Esophagus squamous epithelium (tissue), 5 donors: ENCODE measurements at regions not wholly inside any gene's neighbourhood (a gene's known extent, or its start where the extent isn't known, plus 50 kb on each side); places are given as distances from the start of the nearest gene placed in this dataset.
A peak's percentile ranks its signal among the peaks of the same experiment; 100 is the strongest.
"Not testable (repeated sequence)": the region's sequence is repeated elsewhere in the genome, so short reads cannot be mapped to it uniquely, and the experiment has no call there.

Source experiments
- DNase-seq: peaks from one replicate; lab custom pipeline; 2025; lab: John Stamatoyannopoulos, UW
- H3K27ac ChIP-seq, 4 donors: fragments of 200-600 bp; sonication (generic); one replicate each; pipeline ENCODE4 v1.5.1; 2016 to 2019; ENCODE audit warnings: mild to moderate bottlenecking in 1 of 4
- H3K27me3 ChIP-seq, 4 donors: fragments of 200-600 bp; sonication (generic); 1 replicate in 3 of 4; 2 replicates in 1 of 4; pipeline versions ENCODE4 v1.5.1 to v1.6.0; 2017 to 2021; ENCODE audit warnings: antibody characterized with exemption in 1 of 4
- H3K36me3 ChIP-seq, 3 donors: fragments of 200-600 bp; sonication (generic); one replicate each; pipeline ENCODE4 v1.5.1; 2016 to 2019
- H3K4me1 ChIP-seq, 3 donors: fragments of 200-600 bp; sonication (generic); one replicate each; pipeline ENCODE4 v1.5.1; 2017 to 2019
- H3K4me3 ChIP-seq, 4 donors: fragments of 200-600 bp; sonication (generic); 1 replicate in 3 of 4; 2 replicates in 1 of 4; pipeline ENCODE4 v1.5.1; 2016 to 2019; ENCODE audit warnings: mild to moderate bottlenecking in 2 of 4, moderate library complexity in 1 of 4
- H3K9me3 ChIP-seq, 3 donors: fragments of 200-600 bp; sonication (generic); one replicate each; pipeline ENCODE4 v1.5.1; 2016 to 2019
- CTCF ChIP-seq, 6 experiments: fragments of 450-650 bp in 4 of 6; fragments of 200-600 bp in 2 of 6; sonication (generic) in 2 of 6; IDR thresholded peaks; one replicate each; pipeline ENCODE4 v1.5.1; 2016 to 2019; ENCODE audit warnings: antibody characterized with exemption in 6 of 6, mild to moderate bottlenecking in 4 of 6, moderate library complexity in 4 of 6
- POLR2A ChIP-seq, 4 donors: fragments of 450-650 bp; IDR thresholded peaks; one replicate each; pipeline ENCODE4 v1.6.1; 2017; ENCODE audit warnings: antibody characterized with exemption in 4 of 4, mild to moderate bottlenecking in 4 of 4, moderate library complexity in 3 of 4
- WGBS, 2 donors: methylation state at CpG; one replicate each; pipeline ENCODE4 v1.1.5; 2018; 5-methylcytosine and 5-hydroxymethylcytosine counted together
- intact Hi-C: fragments of 100-400 bp; cut with DNase I; formaldehyde crosslinking; loops from one replicate; pipeline ENCODE4 v1.15.0; 2022
- donor health status: DM: yes; HTN: yes; CAD: no.

- 80% methylated on average over 5 to 6 of the region's 6 CpGs for WGBS, 2 donors
Measured at GRCh38 chr19:20388706-20389225, 176.8 kb downstream of the ZNF737 start.

GRCh38 chr19:20385061-20385460, 180.5 kb downstream of the ZNF737 start:
- WGBS, 2 donors = 60 to 61% methylated on average over 1 to 2 of the region's 2 CpGs
- intact Hi-C loops = no loop called here
- TF ChIP-seq POLR2A (IDR thresholded peaks at IDR 0.05) = no peak
- Histone ChIP-seq H3K36me3 (no peaks in the 10 kb centered on the region), H3K4me1 (no peaks in the 10 kb centered on the region), H3K27ac (no peak overlapping the region), H3K4me3 (no peak overlapping the region), H3K9me3 (peaks cover 0 to 33% (median 9%) of the 10 kb centered on the region in 3 donors), H3K27me3 (no peaks in the 10 kb centered on the region)
- no peak for DNase-seq

More at GRCh38 chr19:20388706-20389225, 176.8 kb downstream of the ZNF737 start:
- intact Hi-C loops = no loop called here
- Histone ChIP-seq H3K4me3 (no peak overlapping the region), H3K36me3 (no peaks in the 10 kb centered on the region), H3K27ac (no peak overlapping the region), H3K9me3 (peaks cover 0 to 54% (median 20%) of the 10 kb centered on the region in 3 donors), H3K27me3 (no peaks in the 10 kb centered on the region), H3K4me1 (no peaks in the 10 kb centered on the region)
- TF ChIP-seq CTCF (IDR thresholded peaks at IDR 0.05) (no peak), POLR2A (IDR thresholded peaks at IDR 0.05) (no peak)
- no peak for DNase-seq

- Histone ChIP-seq H3K27ac (no peak overlapping the region), H3K36me3 (no peaks in the 10 kb centered on the region), H3K4me3 (no peak overlapping the region), H3K9me3 (peaks cover 0 to 53% (median 6%) of the 10 kb centered on the region in 3 donors), H3K27me3 (no peaks in the 10 kb centered on the region), H3K4me1 (no peaks in the 10 kb centered on the region)
- intact Hi-C loops = no loop called here
- WGBS, 2 donors = 27 to 31% methylated on average over 6 of the region's 6 CpGs
- no peak for TF ChIP-seq CTCF (IDR thresholded peaks at IDR 0.05)
- no peak for TF ChIP-seq POLR2A (IDR thresholded peaks at IDR 0.05)
- DNase-seq = no peak
Measured at GRCh38 chr19:20371911-20372310, 193.7 kb downstream of the ZNF737 start.

DNA sequence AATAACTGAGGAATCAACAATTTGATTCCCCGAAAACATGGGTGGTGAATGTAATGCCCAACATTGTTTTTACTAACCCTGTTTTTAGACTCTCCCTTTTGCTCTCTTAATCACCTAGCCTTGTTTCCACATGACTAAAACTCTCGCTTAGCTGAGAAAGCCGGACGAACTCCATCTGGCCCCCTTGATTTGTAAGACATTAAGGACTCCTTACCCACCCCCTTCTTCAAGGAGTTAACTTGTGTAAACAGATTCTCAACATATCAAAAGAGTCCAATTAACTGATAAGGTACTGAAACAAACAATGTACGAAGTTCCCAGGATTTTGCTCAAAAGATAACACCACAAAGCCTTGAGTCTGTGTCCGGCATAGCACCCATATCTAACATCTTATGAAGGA, 194.3 kb downstream of the ZNF737 start:
- H3K4me1 ChIP-seq, H3K36me3 ChIP-seq, H3K4me3 ChIP-seq, H3K27me3 ChIP-seq, DNase-seq, intact Hi-C loops, H3K27ac ChIP-seq: not testable (repeated sequence)
- 39 to 47% methylated on average over 6 of the region's 6 CpGs for WGBS, 2 donors
- H3K9me3 ChIP-seq = peaks cover 0 to 48% (median 3%) of the 10 kb centered on the region in 3 donors

DNA sequence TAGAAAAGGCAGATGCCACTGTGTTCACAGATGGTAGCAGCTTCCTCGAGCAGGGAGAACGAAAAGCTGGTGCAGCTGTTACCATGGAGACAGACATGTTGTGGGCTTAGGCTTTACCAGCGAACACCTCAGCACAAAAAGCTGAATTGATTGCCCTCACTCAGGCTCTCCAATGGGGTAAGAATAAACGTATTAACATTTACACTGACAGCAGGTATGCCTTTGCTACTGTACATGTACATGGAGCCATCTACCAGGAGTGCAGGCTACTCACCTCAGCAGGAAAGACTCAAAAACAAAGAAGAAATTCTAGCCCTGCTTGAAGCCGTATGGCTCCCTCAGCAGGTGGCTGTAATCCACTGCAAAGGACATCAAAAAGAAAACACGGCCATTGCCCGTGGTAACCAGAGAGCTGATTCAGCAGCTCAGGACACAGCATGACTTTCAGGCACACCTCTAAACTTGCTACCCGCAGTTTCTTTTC, 197.7 kb downstream of the ZNF737 start:
- Histone ChIP-seq H3K4me3 (no peak overlapping the region), H3K27me3 (no peaks in the 10 kb centered on the region), H3K9me3 (peaks cover 0 to 47% (median 0%) of the 10 kb centered on the region in 3 donors), H3K36me3 (no peaks in the 10 kb centered on the region), H3K27ac (no peak overlapping the region), H3K4me1 (no peaks in the 10 kb centered on the region)
- intact Hi-C loops = no loop called here
- TF ChIP-seq CTCF (IDR thresholded peaks at IDR 0.05) (peak in 1 of 6 experiments; percentile 8), POLR2A (IDR thresholded peaks at IDR 0.05) (no peak)
- no peak for DNase-seq
- whole genome bisulfite sequencing, 2 donors = 16 to 18% methylated on average over 4 to 8 of the region's 8 CpGs

GRCh38 chr19:20365146-20365545, 198.1 kb downstream of the ZNF486 start:
- Histone ChIP-seq H3K4me3 (no peak overlapping the region), H3K36me3 (no peaks in the 10 kb centered on the region), H3K9me3 (peaks cover 0 to 45% (median 0%) of the 10 kb centered on the region in 3 donors), H3K4me1 (no peaks in the 10 kb centered on the region), H3K27me3 (no peaks in the 10 kb centered on the region), H3K27ac (no peak overlapping the region)
- no peak for TF ChIP-seq POLR2A (IDR thresholded peaks at IDR 0.05)
- TF ChIP-seq CTCF (IDR thresholded peaks at IDR 0.05) = no peak
- WGBS, 2 donors = 26 to 65% methylated on average over 4 to 6 of the region's 6 CpGs
- DNase-seq = no peak
- intact Hi-C loops = no loop called here
